BE2C (cell line): ENCODE measurements at regions not wholly inside any gene's neighbourhood (a gene's known extent, or its start where the extent isn't known, plus 50 kb on each side); places are given as distances from the start of the nearest gene placed in this dataset.
A peak's percentile ranks its signal among the peaks of the same experiment; 100 is the strongest.

Experiments used
- DNase-seq: peaks from one replicate; pipeline ENCODE4 v3.0.0-alpha.2; 2020
- H3K27me3 ChIP-seq: fragments of 250-450 bp; sonication (Bioruptor Pico); 2 replicates; pipeline ENCODE4 v1.5.1; 2020; ENCODE audit warnings: mild to moderate bottlenecking
- H3K36me3 ChIP-seq: fragments of 250-450 bp; sonication (Bioruptor Pico); 2 replicates; pipeline ENCODE4 v1.5.1; 2020; ENCODE audit warnings: mild to moderate bottlenecking
- H3K4me1 ChIP-seq: fragments of 250-450 bp; sonication (Bioruptor Pico); 2 replicates; pipeline ENCODE4 v1.5.1; 2020
- H3K4me3 ChIP-seq: 2 replicates; pipeline ENCODE4 v1.5.1; 2011; ENCODE audit warnings: low read depth, low read length
- H3K9me3 ChIP-seq: fragments of 250-450 bp; sonication (Bioruptor Pico); 2 replicates; pipeline ENCODE4 v1.5.1; 2020
- CTCF ChIP-seq: IDR thresholded peaks from 2 replicates; pipeline ENCODE4 v1.5.1; 2012; ENCODE audit warnings: mild to moderate bottlenecking, low read depth, low read length

DNA sequence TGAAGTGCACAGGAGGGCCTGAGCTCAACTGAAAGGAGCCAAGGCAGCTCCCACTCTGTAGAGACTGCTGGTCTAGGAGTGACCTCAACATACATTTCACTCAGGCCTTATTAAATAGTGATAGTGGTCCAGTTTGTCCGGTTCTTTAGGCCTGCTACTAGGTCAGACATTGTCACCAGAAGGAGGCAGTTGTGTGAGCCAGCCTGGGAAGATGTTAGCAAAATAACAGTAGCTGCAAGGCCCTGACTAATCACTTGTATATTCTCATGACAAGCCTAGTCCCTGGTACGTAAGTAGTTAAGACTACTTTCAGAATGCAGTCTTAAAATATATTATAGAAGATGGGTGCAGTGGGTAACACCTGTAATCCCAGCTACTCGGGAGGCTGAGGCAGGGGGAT, 264.0 kb upstream of the CAMK1G start:
- Histone ChIP-seq H3K9me3 (no peaks in the 10 kb centered on the region), H3K4me1 (peaks cover 10% of the 10 kb centered on the region), H3K4me3 (no peak overlapping the region), H3K27me3 (no peaks in the 10 kb centered on the region), H3K36me3 (no peaks in the 10 kb centered on the region)
- no peak for TF ChIP-seq CTCF
- no peak for DNase-seq

- Histone ChIP-seq H3K27me3 (no peaks in the 10 kb centered on the region), H3K36me3 (no peaks in the 10 kb centered on the region), H3K4me3 (no peak overlapping the region), H3K4me1 (peaks cover 21% of the 10 kb centered on the region), H3K9me3 (no peaks in the 10 kb centered on the region)
- DNase-seq: no peak
- TF ChIP-seq CTCF: no peak
Observed at GRCh38 chr1:209323743-209324142, 259.8 kb upstream of the CAMK1G start.

GRCh38 chr1:209324901-209325871, 258.3 kb upstream of the CAMK1G start:
- Histone ChIP-seq H3K36me3 (no peaks in the 10 kb centered on the region), H3K4me3 (no peak overlapping the region), H3K9me3 (no peaks in the 10 kb centered on the region), H3K4me1 (peaks cover 21% of the 10 kb centered on the region), H3K27me3 (no peaks in the 10 kb centered on the region)
- no peak for TF ChIP-seq CTCF
- DNase-seq: no peak

DNA sequence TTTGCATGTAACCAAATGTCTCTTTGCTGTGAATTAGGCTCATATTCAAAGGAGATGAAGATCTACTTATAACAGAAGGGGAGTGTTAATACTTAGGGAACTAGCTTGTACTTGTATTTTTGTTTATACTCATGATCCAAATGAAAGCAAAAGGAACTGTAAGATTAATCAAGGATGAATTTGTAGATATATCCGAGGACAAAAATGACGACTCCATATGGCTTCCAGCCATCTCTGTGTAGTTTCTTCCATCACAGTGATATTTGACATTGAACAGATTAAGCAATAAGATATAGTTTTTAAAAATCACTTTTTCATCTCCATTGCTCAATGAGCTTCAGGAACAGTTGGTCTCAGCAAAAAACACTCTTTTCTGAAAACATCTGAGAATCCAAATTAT, 257.4 kb upstream of the CAMK1G start:
- DNase-seq: no peak
- H3K9me3 ChIP-seq: no peaks in the 10 kb centered on the region
- H3K4me1 ChIP-seq: peaks cover 21% of the 10 kb centered on the region
- H3K27me3 ChIP-seq: no peaks in the 10 kb centered on the region
- H3K4me3 ChIP-seq: no peak overlapping the region
- TF ChIP-seq CTCF: no peak
- H3K36me3 ChIP-seq: no peaks in the 10 kb centered on the region

DNA sequence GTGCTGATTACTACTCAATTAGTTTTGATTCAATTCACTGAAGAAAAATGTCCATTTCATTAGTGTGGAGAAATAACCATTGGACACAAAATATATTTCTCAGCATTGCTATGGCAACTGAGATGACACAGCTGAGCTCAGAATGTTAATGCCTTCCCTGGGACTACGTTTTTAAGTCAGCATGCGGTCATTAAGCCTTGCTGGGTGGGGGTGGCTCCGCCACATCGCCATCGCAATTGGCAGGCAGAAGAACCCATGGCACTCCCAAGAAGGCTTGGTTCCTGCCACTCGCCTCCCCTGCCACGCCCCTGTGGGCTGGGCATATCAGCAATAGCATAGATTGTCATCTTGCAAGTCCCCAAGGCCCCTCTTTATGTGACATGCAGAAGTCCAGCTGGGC, 256.7 kb upstream of the CAMK1G start:
- Histone ChIP-seq H3K4me1 (peaks cover 21% of the 10 kb centered on the region), H3K4me3 (peak overlapping the region; percentile 33), H3K9me3 (no peaks in the 10 kb centered on the region), H3K27me3 (no peaks in the 10 kb centered on the region), H3K36me3 (no peaks in the 10 kb centered on the region)
- TF ChIP-seq CTCF: no peak
- DNase-seq: peak; percentile 74

DNA sequence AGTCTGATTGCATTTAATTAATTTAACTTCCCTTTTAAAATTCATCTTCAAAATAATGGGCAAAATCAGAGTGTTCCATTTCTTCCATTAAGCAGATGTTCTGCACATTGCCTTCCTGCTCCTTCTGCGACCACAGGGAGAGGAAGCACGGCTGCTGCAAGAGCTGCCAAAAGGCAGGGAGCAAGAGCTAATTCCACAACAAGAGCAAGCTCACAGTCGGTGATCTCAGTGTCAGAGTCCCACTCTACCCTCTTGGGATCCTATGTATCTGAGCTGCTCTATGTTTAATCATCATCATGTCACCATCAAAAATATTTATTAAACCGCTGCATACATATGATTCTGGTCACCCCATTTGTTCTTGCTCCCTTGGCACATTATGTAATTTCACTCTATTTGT, 255.3 kb upstream of the CAMK1G start:
- no peak for TF ChIP-seq CTCF
- DNase-seq: peak; percentile 14
- Histone ChIP-seq H3K4me3 (no peak overlapping the region), H3K4me1 (peaks cover 21% of the 10 kb centered on the region), H3K36me3 (no peaks in the 10 kb centered on the region), H3K9me3 (no peaks in the 10 kb centered on the region), H3K27me3 (no peaks in the 10 kb centered on the region)
